K562 (cell line): ENCODE measurements at regions not wholly inside any gene's neighbourhood (a gene's known extent, or its start where the extent isn't known, plus 50 kb on each side); places are given as distances from the start of the nearest gene placed in this dataset.

Source experiments
- ATAC-seq: fragments of 200-7000 bp; cut with Tn5 transposase; 3 replicates; pipeline ENCODE4 v1.9.1; 2020; ENCODE audit warnings: moderate library complexity
- BruUV-seq: library from RNA; stranded (reverse); fragments of 400-500 nt; replicated peaks from 2 replicates; lab custom pipeline; 2021; lab: Mats Ljungman, UMichigan
- CTCF ChIA-PET: fragments of 300-600 bp; formaldehyde crosslinking; extraction: SDS; loops from one replicate; lab custom pipeline; 2021; ENCODE audit warnings: low intra/inter-chr PET ratio; lab: Yijun Ruan, JAX
- POLR2A ChIA-PET: fragments of 300-600, 350-650 bp; sonication (Branson Sonifier 250); formaldehyde crosslinking; extraction: SDS; loops from one replicate; lab custom pipeline; 2021; ENCODE audit warnings: antibody characterized with exemption, inconsistent platforms; lab: Yijun Ruan, JAX
- DNase-seq, 4 experiments: peaks; one replicate each; pipeline versions ENCODE4 v3.0.0 to v3.0.0-alpha.2; 2011 to 2018; ENCODE audit warnings: low spot score in 3 of 4, mixed read lengths in 3 of 4; ENCODE audit errors: extremely low read depth in 1 of 4
- FAIRE-seq: peaks from 2 replicates; lab custom pipeline; 2011; peaks lifted over from hg19 to GRCh38; lab: Jason Lieb, UNC
- H2AFZ ChIP-seq: 2 replicates; pipeline ENCODE4 v1.6.0; 2011; ENCODE audit warnings: low read depth, low read length, control low read depth, inconsistent platforms
- H3K27ac ChIP-seq: fragments of 200-600 bp; 3 replicates; pipeline ENCODE4 v1.8.0; 2011; ENCODE audit warnings: low read depth, mild to moderate bottlenecking, control low read depth, inconsistent platforms, low read length, moderate library complexity, mixed read lengths; ENCODE audit errors: extremely low read depth
- H3K27me3 ChIP-seq, 2 experiments: fragments of 300-600 bp in 1 of 2; 2 replicates in 1 of 2; 3 replicates in 1 of 2; pipeline versions ENCODE4 v1.6.0 to v1.8.0; 2011; ENCODE audit warnings: inconsistent platforms in 2 of 2, low read length in 2 of 2, mild to moderate bottlenecking in 1 of 2, mixed read lengths in 1 of 2, moderate library complexity in 1 of 2; ENCODE audit not compliant: control insufficient read depth in 2 of 2, insufficient read depth in 2 of 2
- H3K36me3 ChIP-seq: fragments of 300-600 bp; 3 replicates; pipeline ENCODE4 v1.8.0; 2011; ENCODE audit warnings: mild to moderate bottlenecking, low read length, inconsistent platforms; ENCODE audit not compliant: control insufficient read depth, insufficient read depth
- H3K4me1 ChIP-seq, 2 experiments: fragments of 200-600 bp in 1 of 2; replicated peaks in 1 of 2; 2 replicates in 1 of 2; 3 replicates in 1 of 2; pipeline versions ENCODE4 v1.5.1 to v1.8.0; 2011; ENCODE audit warnings: inconsistent platforms in 2 of 2, low read length in 2 of 2, mild to moderate bottlenecking in 1 of 2, mixed read lengths in 1 of 2, moderate library complexity in 1 of 2; ENCODE audit not compliant: control insufficient read depth in 2 of 2, insufficient read depth in 2 of 2
- H3K4me2 ChIP-seq: 2 replicates; pipeline ENCODE4 v1.6.1; 2011; ENCODE audit warnings: low read length, control low read depth, inconsistent platforms, mixed read lengths; ENCODE audit not compliant: insufficient read depth
- H3K4me3 ChIP-seq: fragments of 200-600 bp; sonication (generic), shearing (Covaris generic); 2 replicates; pipeline ENCODE4 v1.5.1; 2016; ENCODE audit warnings: control low read depth, inconsistent platforms
- H3K79me2 ChIP-seq: fragments of 200-600 bp; 3 replicates; pipeline ENCODE4 v1.8.0; 2011; ENCODE audit warnings: low read length, inconsistent platforms; ENCODE audit not compliant: control insufficient read depth, insufficient read depth
- H3K9ac ChIP-seq, 2 experiments: 2 replicates each; pipeline versions ENCODE4 v1.6.0 to v1.6.1; 2011; ENCODE audit warnings: low read depth in 2 of 2, low read length in 2 of 2, control low read depth in 1 of 2, inconsistent platforms in 1 of 2, mild to moderate bottlenecking in 1 of 2, mixed read lengths in 1 of 2; ENCODE audit not compliant: insufficient read depth in 1 of 2
- H3K9me1 ChIP-seq: one replicate; pipeline ENCODE4 v1.6.0; 2011; ENCODE audit warnings: inconsistent platforms, mild to moderate bottlenecking, low read length, moderate library complexity; ENCODE audit not compliant: control insufficient read depth, insufficient read depth
- H3K9me3 ChIP-seq: replicated peaks from 2 replicates; pipeline ENCODE4 v1.5.1; 2011; ENCODE audit warnings: low read depth, low read length, inconsistent platforms; ENCODE audit not compliant: control insufficient read depth, insufficient read depth
- H4K20me1 ChIP-seq: replicated peaks from 2 replicates; pipeline ENCODE4 v1.6.1; 2011; ENCODE audit warnings: low read length, inconsistent platforms, mixed read lengths; ENCODE audit not compliant: control insufficient read depth, insufficient read depth
- NFATC3 ChIP-seq: fragments of 450-650 bp; IDR thresholded peaks from 2 replicates; pipeline ENCODE4 v1.6.1; 2017; ENCODE audit warnings: mild to moderate bottlenecking
- WGBS: fragments of 100-300 bp; shearing (Covaris generic); methylation state at CpG from one replicate; pipeline ENCODE4 v1.1.6; 2016; ENCODE audit warnings: low coverage, mixed read lengths; ENCODE audit not compliant: insufficient coverage; ENCODE audit errors: missing lambda C conversion rate; 5-methylcytosine and 5-hydroxymethylcytosine counted together
- in situ Hi-C: fragments of 300-500 bp; cut with MboI; formaldehyde crosslinking; loops from 4 replicates; pipeline ENCODE4 v1.15.0; 2018; ENCODE audit warnings: inconsistent platforms, mixed read lengths
- intact Hi-C: fragments of 100-400 bp; cut with micrococcal nuclease; formaldehyde crosslinking; loops from 2 replicates; pipeline ENCODE4 v1.14.2; 2022
- TF ChIP-seq, protein P1 (sequence below): fragments of 450-650 bp; IDR thresholded peaks from 2 replicates; pipeline ENCODE4 v1.6.1; 2016; ENCODE audit warnings: antibody characterized with exemption
- TF ChIP-seq, protein P2 (sequence below): fragments of 450-650 bp; IDR thresholded peaks from 2 replicates; pipeline ENCODE4 v1.7.0; 2016; ENCODE audit warnings: borderline replicate concordance
- TF ChIP-seq, protein P3 (sequence below): sonication (generic); IDR thresholded peaks from 2 replicates; pipeline ENCODE4 v1.6.1; 2016
- TF ChIP-seq, protein P4 (sequence below): fragments of 250-450 bp; sonication (Bioruptor Pico); IDR thresholded peaks from 2 replicates; pipeline ENCODE4 v1.8.0; 2022; ENCODE audit warnings: inconsistent platforms

DNA sequence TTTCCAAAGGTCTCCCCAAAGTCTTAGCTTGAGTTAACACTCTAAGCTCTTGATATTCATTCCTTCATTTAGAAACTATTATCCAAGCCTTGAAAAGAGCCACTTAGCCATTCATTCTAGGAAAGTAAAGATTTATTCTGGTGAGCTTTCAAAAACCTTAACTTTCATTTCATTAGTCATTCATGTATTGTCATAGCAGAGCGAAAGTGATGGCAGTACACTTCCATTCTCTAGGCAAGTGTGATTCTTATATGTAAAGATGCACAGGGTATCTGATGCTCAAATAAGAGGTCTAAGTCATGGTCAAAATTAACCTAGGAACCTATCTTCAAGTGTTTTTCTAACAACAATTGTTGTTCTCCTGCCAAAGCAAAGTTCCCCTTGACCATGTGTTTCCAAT lies 553.0 kb upstream of the FANCL start:
- no peak for DNase-seq
- CTCF ChIA-PET, result no interaction called here
- Histone ChIP-seq H3K4me2 (no peak overlapping the region), H3K9me1 (no peaks in the 10 kb centered on the region), H3K4me1 (0 out of 5 replicates have a peak, but pooled peaks cover 0 to 7% of the 10 kb centered on the region in 2 experiments), H3K9ac (no peak overlapping the region), H2AFZ (no peak overlapping the region), H3K36me3 (no peaks in the 10 kb centered on the region), H3K79me2 (no peaks in the 10 kb centered on the region), H3K9me3 (no peaks in the 10 kb centered on the region), H4K20me1 (no peaks in the 10 kb centered on the region), H3K27me3 (no peaks in the 10 kb centered on the region), H3K4me3 (no peak overlapping the region), H3K27ac (no peak overlapping the region)
- POLR2A ChIA-PET, result no interaction called here
- 63% methylated on average over 1 of the region's 1 CpG for WGBS
- BruUV-seq, result no TSS peak
- intact Hi-C loops, result no loop called here
- FAIRE-seq, result no peak
- TF ChIP-seq, protein P1, sequence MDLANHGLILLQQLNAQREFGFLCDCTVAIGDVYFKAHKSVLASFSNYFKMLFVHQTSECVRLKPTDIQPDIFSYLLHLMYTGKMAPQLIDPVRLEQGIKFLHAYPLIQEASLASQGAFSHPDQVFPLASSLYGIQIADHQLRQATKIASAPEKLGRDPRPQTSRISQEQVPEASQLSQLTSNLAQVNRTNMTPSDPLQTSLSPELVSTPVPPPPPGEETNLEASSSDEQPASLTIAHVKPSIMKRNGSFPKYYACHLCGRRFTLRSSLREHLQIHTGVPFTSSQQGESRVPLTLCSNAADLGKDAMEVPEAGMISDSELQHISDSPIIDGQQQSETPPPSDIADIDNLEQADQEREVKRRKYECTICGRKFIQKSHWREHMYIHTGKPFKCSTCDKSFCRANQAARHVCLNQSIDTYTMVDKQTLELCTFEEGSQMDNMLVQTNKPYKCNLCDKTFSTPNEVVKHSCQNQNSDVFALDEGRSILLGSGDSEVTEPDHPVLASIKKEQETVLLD, result no peak
- no peak for TF ChIP-seq NFATC3
- TF ChIP-seq, protein P2, sequence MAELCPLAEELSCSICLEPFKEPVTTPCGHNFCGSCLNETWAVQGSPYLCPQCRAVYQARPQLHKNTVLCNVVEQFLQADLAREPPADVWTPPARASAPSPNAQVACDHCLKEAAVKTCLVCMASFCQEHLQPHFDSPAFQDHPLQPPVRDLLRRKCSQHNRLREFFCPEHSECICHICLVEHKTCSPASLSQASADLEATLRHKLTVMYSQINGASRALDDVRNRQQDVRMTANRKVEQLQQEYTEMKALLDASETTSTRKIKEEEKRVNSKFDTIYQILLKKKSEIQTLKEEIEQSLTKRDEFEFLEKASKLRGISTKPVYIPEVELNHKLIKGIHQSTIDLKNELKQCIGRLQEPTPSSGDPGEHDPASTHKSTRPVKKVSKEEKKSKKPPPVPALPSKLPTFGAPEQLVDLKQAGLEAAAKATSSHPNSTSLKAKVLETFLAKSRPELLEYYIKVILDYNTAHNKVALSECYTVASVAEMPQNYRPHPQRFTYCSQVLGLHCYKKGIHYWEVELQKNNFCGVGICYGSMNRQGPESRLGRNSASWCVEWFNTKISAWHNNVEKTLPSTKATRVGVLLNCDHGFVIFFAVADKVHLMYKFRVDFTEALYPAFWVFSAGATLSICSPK, result no peak
- TF ChIP-seq, protein P3, sequence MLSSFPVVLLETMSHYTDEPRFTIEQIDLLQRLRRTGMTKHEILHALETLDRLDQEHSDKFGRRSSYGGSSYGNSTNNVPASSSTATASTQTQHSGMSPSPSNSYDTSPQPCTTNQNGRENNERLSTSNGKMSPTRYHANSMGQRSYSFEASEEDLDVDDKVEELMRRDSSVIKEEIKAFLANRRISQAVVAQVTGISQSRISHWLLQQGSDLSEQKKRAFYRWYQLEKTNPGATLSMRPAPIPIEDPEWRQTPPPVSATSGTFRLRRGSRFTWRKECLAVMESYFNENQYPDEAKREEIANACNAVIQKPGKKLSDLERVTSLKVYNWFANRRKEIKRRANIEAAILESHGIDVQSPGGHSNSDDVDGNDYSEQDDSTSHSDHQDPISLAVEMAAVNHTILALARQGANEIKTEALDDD, result no peak
- TF ChIP-seq, protein P4, sequence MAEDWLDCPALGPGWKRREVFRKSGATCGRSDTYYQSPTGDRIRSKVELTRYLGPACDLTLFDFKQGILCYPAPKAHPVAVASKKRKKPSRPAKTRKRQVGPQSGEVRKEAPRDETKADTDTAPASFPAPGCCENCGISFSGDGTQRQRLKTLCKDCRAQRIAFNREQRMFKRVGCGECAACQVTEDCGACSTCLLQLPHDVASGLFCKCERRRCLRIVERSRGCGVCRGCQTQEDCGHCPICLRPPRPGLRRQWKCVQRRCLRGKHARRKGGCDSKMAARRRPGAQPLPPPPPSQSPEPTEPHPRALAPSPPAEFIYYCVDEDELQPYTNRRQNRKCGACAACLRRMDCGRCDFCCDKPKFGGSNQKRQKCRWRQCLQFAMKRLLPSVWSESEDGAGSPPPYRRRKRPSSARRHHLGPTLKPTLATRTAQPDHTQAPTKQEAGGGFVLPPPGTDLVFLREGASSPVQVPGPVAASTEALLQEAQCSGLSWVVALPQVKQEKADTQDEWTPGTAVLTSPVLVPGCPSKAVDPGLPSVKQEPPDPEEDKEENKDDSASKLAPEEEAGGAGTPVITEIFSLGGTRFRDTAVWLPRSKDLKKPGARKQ (CRISPR knock-in tag), result no peak
- in situ Hi-C loops, result no loop called here
- ATAC-seq, result no peak
